Chondrocyte (in vitro differentiated cells): ENCODE measurements at regions not wholly inside any gene's neighbourhood (a gene's known extent, or its start where the extent isn't known, plus 50 kb on each side); places are given as distances from the start of the nearest gene placed in this dataset.
"Not testable (repeated sequence)": the region's sequence is repeated elsewhere in the genome, so short reads cannot be mapped to it uniquely, and the experiment has no call there.

Experiments
- DNase-seq: peaks from one replicate; pipeline ENCODE4 v3.0.0; 2021; ENCODE audit warnings: mixed read lengths, low spot score
- H3K27ac Mint-ChIP-seq: one replicate; pipeline ENCODE4 v1.8.0; 2021; ENCODE audit warnings: mild to moderate bottlenecking, moderate library complexity, mixed read lengths; ENCODE audit not compliant: unreplicated experiment
- H3K27me3 Mint-ChIP-seq: 2 replicates; pipeline ENCODE4 v1.8.0; 2021; ENCODE audit warnings: low read depth, mixed read lengths
- H3K36me3 Mint-ChIP-seq: 2 replicates; pipeline ENCODE4 v1.8.0; 2021; ENCODE audit warnings: low read depth, mixed read lengths
- H3K4me1 Mint-ChIP-seq: 2 replicates; pipeline ENCODE4 v1.8.0; 2021; ENCODE audit warnings: low read depth, mild to moderate bottlenecking, mixed read lengths
- H3K4me3 Mint-ChIP-seq: one replicate; pipeline ENCODE4 v1.8.0; 2021; ENCODE audit warnings: mild to moderate bottlenecking, moderate library complexity, mixed read lengths; ENCODE audit not compliant: unreplicated experiment
- H3K9me3 Mint-ChIP-seq: 2 replicates; pipeline ENCODE4 v1.8.0; 2021; ENCODE audit warnings: low read depth, mixed read lengths
- TF ChIP-seq, protein P1 (sequence below): fragments of 200-600 bp; sonication (generic); IDR thresholded peaks from 2 replicates; pipeline ENCODE4 v1.5.0; 2021; ENCODE audit warnings: antibody characterized with exemption, mild to moderate bottlenecking, moderate library complexity

DNA sequence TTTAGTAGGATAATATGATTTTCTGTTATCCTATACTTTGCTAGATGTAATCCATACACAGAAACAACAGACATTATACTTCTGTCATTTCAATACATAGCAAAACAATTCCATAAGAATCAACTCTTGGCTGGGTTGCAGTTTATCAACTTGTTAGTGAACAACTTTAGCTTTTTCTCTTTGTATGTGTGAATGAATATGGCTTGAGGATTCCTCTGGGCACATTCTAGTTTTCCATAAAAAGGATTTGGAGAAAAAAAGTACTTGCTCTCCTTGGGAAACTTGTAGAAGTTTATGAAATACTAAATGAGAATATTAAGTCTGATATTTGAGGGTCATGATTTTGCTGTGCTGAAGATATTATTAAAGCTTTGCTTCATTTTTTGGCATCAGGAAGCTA is 210.7 kb upstream of the GIMD1 start:
- H3K9me3 Mint-ChIP-seq = peaks cover 3% of the 10 kb centered on the region
- no peak overlapping the region for H3K27ac Mint-ChIP-seq
- H3K4me3 Mint-ChIP-seq = no peak overlapping the region
- no peaks in the 10 kb centered on the region for H3K36me3 Mint-ChIP-seq
- H3K27me3 Mint-ChIP-seq = no peaks in the 10 kb centered on the region
- TF ChIP-seq, protein P1, sequence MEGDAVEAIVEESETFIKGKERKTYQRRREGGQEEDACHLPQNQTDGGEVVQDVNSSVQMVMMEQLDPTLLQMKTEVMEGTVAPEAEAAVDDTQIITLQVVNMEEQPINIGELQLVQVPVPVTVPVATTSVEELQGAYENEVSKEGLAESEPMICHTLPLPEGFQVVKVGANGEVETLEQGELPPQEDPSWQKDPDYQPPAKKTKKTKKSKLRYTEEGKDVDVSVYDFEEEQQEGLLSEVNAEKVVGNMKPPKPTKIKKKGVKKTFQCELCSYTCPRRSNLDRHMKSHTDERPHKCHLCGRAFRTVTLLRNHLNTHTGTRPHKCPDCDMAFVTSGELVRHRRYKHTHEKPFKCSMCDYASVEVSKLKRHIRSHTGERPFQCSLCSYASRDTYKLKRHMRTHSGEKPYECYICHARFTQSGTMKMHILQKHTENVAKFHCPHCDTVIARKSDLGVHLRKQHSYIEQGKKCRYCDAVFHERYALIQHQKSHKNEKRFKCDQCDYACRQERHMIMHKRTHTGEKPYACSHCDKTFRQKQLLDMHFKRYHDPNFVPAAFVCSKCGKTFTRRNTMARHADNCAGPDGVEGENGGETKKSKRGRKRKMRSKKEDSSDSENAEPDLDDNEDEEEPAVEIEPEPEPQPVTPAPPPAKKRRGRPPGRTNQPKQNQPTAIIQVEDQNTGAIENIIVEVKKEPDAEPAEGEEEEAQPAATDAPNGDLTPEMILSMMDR = no peak
- no peak for DNase-seq
- H3K4me1 Mint-ChIP-seq = peaks cover 16% of the 10 kb centered on the region

DNA sequence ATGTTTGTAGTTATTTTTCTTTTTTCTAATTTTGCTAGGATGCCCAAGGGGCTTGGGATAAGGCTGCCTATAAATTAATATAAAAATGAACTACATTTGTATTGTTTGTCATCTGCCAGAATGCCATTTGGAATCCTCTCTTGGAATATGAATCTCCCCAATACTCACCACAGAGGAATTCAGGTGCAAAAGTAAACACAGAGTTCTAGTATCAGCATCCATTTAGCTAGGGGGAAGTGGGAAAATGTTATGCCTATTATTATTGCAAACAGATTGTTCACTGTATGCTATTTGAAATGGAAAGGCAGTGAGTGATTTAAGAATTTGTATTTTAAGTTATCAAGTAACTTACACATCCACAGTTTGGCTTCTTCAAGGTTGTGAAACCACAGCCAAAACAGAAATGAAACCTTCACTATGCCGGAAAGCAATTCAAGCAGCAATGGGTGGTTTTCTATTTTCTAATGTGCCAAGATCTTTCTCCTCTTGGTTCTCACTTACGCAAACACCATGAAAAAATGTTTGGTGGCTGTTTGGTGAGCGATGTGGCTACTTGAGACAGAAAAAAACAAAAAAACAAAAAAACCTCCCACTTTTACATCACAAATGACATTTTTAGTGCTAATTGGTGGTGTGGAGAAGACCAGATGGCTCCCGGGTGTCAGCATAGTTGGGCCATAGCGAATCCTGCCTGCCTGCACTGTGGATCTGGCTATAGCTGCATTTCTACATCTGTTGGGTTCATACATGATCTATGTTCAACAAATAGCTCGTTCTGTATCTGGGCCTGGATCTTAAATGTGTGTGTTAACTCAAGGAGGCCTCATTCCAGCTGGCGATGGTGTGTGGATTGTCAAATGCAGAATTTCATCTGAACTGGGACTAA is 200.8 kb upstream of the GIMD1 start:
- DNase-seq = no peak
- TF ChIP-seq, protein P1 = no peak
- no peaks in the 10 kb centered on the region for H3K36me3 Mint-ChIP-seq
- H3K27me3 Mint-ChIP-seq = no peaks in the 10 kb centered on the region
- H3K4me1 Mint-ChIP-seq = peaks cover 6% of the 10 kb centered on the region
- no peak overlapping the region for H3K4me3 Mint-ChIP-seq
- no peak overlapping the region for H3K27ac Mint-ChIP-seq
- peaks cover 4% of the 10 kb centered on the region for H3K9me3 Mint-ChIP-seq

DNA sequence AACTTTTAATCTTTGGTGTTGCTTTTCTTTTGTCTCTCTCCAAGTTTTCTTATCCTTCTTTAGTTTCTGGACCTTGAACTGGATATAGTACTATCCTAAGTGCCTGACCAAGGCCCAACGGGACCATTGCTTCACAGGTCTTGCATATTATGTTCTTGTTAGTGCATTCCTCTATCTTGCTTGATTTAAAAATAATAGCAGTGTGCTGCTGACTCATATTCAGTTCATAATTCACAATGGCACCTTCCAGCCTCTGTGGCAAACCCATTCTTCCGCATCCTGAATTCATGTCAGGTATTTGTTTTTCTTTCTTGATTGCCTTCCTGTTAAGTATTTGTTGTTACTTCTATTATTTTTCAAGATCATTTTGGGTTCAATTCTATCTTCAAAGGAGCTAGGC is 197.1 kb upstream of the GIMD1 start:
- Mint-ChIP-seq H3K4me1 (peaks cover 6% of the 10 kb centered on the region), H3K36me3 (peaks cover 10% of the 10 kb centered on the region), H3K4me3 (no peak overlapping the region), H3K9me3 (peaks cover 19% of the 10 kb centered on the region), H3K27me3 (no peaks in the 10 kb centered on the region), H3K27ac (no peak overlapping the region)
- DNase-seq = no peak
- TF ChIP-seq, protein P1 = no peak

DNA sequence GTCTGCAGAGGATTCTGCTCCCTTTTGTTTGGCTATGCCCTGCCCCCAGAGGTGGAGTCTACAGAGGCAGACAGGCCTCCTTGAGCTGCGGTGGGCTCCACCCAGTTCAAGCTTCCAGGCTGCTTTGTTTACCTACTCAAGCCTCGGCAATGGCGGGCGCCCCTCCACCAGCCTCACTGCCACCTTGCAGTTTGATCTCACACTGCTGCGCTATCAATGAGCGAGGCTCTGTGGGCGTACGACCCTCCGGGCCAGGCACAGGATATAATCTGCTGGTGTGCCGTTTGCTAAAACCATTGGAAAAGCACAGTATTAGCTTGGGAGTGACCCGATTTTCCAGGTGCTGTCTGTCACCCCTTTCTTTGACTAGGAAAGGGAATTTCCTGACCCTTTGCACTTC is 195.1 kb upstream of the GIMD1 start:
- H3K4me1 Mint-ChIP-seq, H3K27me3 Mint-ChIP-seq, H3K27ac Mint-ChIP-seq, H3K4me3 Mint-ChIP-seq, DNase-seq: not testable (repeated sequence)
- peaks cover 31% of the 10 kb centered on the region for H3K9me3 Mint-ChIP-seq
- H3K36me3 Mint-ChIP-seq = peaks cover 12% of the 10 kb centered on the region

DNA sequence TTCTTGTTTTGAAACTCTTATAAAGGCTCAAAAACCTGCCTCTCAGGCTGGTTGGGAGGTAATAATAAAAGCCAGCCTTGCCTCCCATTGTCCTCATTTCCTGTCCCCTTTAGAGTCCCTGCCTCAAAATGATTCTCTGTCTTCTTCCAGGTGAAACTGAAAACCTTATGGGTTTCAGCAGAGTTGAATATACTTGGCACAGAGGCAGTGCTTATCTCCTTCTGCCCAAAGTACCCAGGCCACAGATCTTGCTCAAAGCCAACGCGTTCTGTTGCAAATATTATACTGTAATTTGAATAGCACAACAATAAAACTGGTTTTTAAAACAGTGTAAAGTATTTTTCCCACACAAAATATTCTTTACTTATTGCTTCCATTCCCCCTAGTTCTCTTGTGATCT is 183.1 kb upstream of the GIMD1 start:
- peaks cover 2% of the 10 kb centered on the region for H3K9me3 Mint-ChIP-seq
- H3K27ac Mint-ChIP-seq = no peak overlapping the region
- H3K4me1 Mint-ChIP-seq = peaks cover 2% of the 10 kb centered on the region
- TF ChIP-seq, protein P1 = no peak
- no peak for DNase-seq
- H3K27me3 Mint-ChIP-seq = no peaks in the 10 kb centered on the region
- H3K36me3 Mint-ChIP-seq = no peaks in the 10 kb centered on the region
- no peak overlapping the region for H3K4me3 Mint-ChIP-seq
